ENCODE measurements at regions not wholly inside any gene's neighbourhood (a gene's known extent, or its start where the extent isn't known, plus 50 kb on each side); places are given as distances from the start of the nearest gene placed in this dataset.

- TF ChIP-seq POLR2A (IDR thresholded peaks at IDR 0.05) (no peak), CTCF (IDR thresholded peaks at IDR 0.05) (no peak), EP300 (IDR thresholded peaks at IDR 0.05) (no peak)
These were observed 51.0 kb upstream of the BARHL2 start for GRCh38 chr1:90768098-90768497.

Data from ovary (tissue), 3 donors.